ENCODE measurements at regions not wholly inside any gene's neighbourhood (a gene's known extent, or its start where the extent isn't known, plus 50 kb on each side); places are given as distances from the start of the nearest gene placed in this dataset.

- TF ChIP-seq CTCF (IDR thresholded peaks at IDR 0.05) (no peak), EZH2 (IDR thresholded peaks at IDR 0.05; ENCODE audit: borderline replicate concordance, insufficient read depth, low read depth, low read length, poor library complexity, severe bottlenecking) (no peak)
These were observed 246.9 kb upstream of the PARD3B start for GRCh38 chr2:204298404-204298803.
